Calu3 (cell line): ENCODE measurements at regions not wholly inside any gene's neighbourhood (a gene's known extent, or its start where the extent isn't known, plus 50 kb on each side); places are given as distances from the start of the nearest gene placed in this dataset.

Experiments
- BruUV-seq: library from RNA; stranded (reverse); fragments of 400-500 nt; replicated peaks from 2 replicates; lab custom pipeline; 2021; lab: Mats Ljungman, UMichigan
- CTCF ChIA-PET: fragments of 300-600 bp; sonication (Branson Sonifier 250); formaldehyde crosslinking; loops from one replicate; lab custom pipeline; 2022; ENCODE audit warnings: antibody characterized with exemption; lab: Charles Lee
- DNase-seq: peaks from one replicate; pipeline ENCODE4 v3.0.0; 2022
- H3K27ac Mint-ChIP-seq: one replicate; pipeline ENCODE4 v1.8.0; 2022; ENCODE audit warnings: mixed read lengths; ENCODE audit not compliant: unreplicated experiment
- H3K27me3 Mint-ChIP-seq: one replicate; pipeline ENCODE4 v1.8.0; 2022; ENCODE audit warnings: mixed read lengths; ENCODE audit not compliant: unreplicated experiment
- H3K36me3 Mint-ChIP-seq: one replicate; pipeline ENCODE4 v1.8.0; 2022; ENCODE audit warnings: mild to moderate bottlenecking, moderate library complexity, mixed read lengths; ENCODE audit not compliant: insufficient read depth, unreplicated experiment
- H3K4me1 Mint-ChIP-seq: one replicate; pipeline ENCODE4 v1.8.0; 2022; ENCODE audit warnings: mild to moderate bottlenecking, low read depth, mixed read lengths; ENCODE audit not compliant: unreplicated experiment
- H3K4me3 Mint-ChIP-seq: one replicate; pipeline ENCODE4 v1.8.0; 2022; ENCODE audit warnings: mild to moderate bottlenecking, low read depth, moderate library complexity, mixed read lengths; ENCODE audit not compliant: unreplicated experiment
- H3K9me3 Mint-ChIP-seq: one replicate; pipeline ENCODE4 v1.8.0; 2022; ENCODE audit warnings: low read depth, mixed read lengths; ENCODE audit not compliant: unreplicated experiment
- CTCF ChIP-seq: fragments of 200-600 bp; IDR thresholded peaks from one replicate; pipeline ENCODE4 v1.8.0; 2022; ENCODE audit warnings: antibody characterized with exemption; ENCODE audit not compliant: unreplicated experiment
- intact Hi-C: fragments of 100-400 bp; cut with micrococcal nuclease; formaldehyde crosslinking; loops from one replicate; pipeline ENCODE4 v1.10.0; 2022; ENCODE audit not compliant: unreplicated experiment

GRCh38 chr18:60646725-60647124 is 274.1 kb upstream of the MC4R start:
- Mint-ChIP-seq H3K27ac (no peak overlapping the region), H3K36me3 (no peaks in the 10 kb centered on the region), H3K4me1 (no peaks in the 10 kb centered on the region), H3K27me3 (no peaks in the 10 kb centered on the region), H3K4me3 (no peak overlapping the region), H3K9me3 (no peaks in the 10 kb centered on the region)
- CTCF ChIA-PET: no interaction called here
- no peak for DNase-seq
- intact Hi-C loops: no loop called here
- BruUV-seq: no TSS peak
- TF ChIP-seq CTCF: no peak

- intact Hi-C loops: no loop called here
- no peak overlapping the region for H3K27ac Mint-ChIP-seq
- no peak for TF ChIP-seq CTCF
- H3K4me3 Mint-ChIP-seq: no peak overlapping the region
- H3K9me3 Mint-ChIP-seq: no peaks in the 10 kb centered on the region
- no peaks in the 10 kb centered on the region for H3K27me3 Mint-ChIP-seq
- H3K36me3 Mint-ChIP-seq: no peaks in the 10 kb centered on the region
- DNase-seq: no peak
- no peaks in the 10 kb centered on the region for H3K4me1 Mint-ChIP-seq
- CTCF ChIA-PET: no interaction called here
- BruUV-seq: no TSS peak
Measured at GRCh38 chr18:60649107-60649506, 276.5 kb upstream of the MC4R start.

GRCh38 chr18:60649842-60650536 is 277.4 kb upstream of the MC4R start:
- CTCF ChIA-PET: no interaction called here
- Mint-ChIP-seq H3K27me3 (no peaks in the 10 kb centered on the region), H3K36me3 (no peaks in the 10 kb centered on the region), H3K4me1 (no peaks in the 10 kb centered on the region), H3K4me3 (no peak overlapping the region), H3K27ac (no peak overlapping the region), H3K9me3 (no peaks in the 10 kb centered on the region)
- no peak for TF ChIP-seq CTCF
- intact Hi-C loops: no loop called here
- no peak for DNase-seq
- no TSS peak for BruUV-seq

GRCh38 chr18:60654298-60654697 is 281.7 kb upstream of the MC4R start:
- CTCF ChIA-PET: interaction anchor here (0.7 kb wide), 1 partner anchor 315 kb away, joined by 3 read pairs; no protein-coding TSS in a partner anchor

More at GRCh38 chr18:60654298-60654697, 281.7 kb upstream of the MC4R start:
- Mint-ChIP-seq H3K9me3 (peaks cover 2% of the 10 kb centered on the region), H3K27ac (no peak overlapping the region), H3K36me3 (no peaks in the 10 kb centered on the region), H3K4me3 (no peak overlapping the region), H3K27me3 (no peaks in the 10 kb centered on the region), H3K4me1 (no peaks in the 10 kb centered on the region)
- no peak for TF ChIP-seq CTCF
- intact Hi-C loops: no loop called here
- DNase-seq: no peak
- no TSS peak for BruUV-seq
